HCT116 (cell line): ENCODE measurements at regions not wholly inside any gene's neighbourhood (a gene's known extent, or its start where the extent isn't known, plus 50 kb on each side); places are given as distances from the start of the nearest gene placed in this dataset.

Experiments used
- EZH2phosphoT487 ChIP-seq: fragments of 200-600 bp; IDR thresholded peaks from 2 replicates; pipeline ENCODE4 v1.6.1; 2018; ENCODE audit warnings: antibody characterized with exemption, borderline replicate concordance
- POLR2A ChIP-seq: IDR thresholded peaks from 2 replicates; pipeline ENCODE4 v1.7.0; 2011; ENCODE audit warnings: borderline replicate concordance; ENCODE audit not compliant: insufficient read depth, insufficient read length; ENCODE audit errors: extremely low read depth
- ZNF274 ChIP-seq: fragments of 200-500 bp; sonication (Bioruptor generic); IDR thresholded peaks from 2 replicates; pipeline ENCODE4 v1.6.1; 2014; ENCODE audit warnings: mild to moderate bottlenecking, low read depth, low read length, inconsistent platforms
- TF ChIP-seq, protein P1 (sequence below), 3 experiments: fragments of 200-600 bp in 1 of 3; sonication (generic) in 1 of 3; IDR thresholded peaks in 2 of 3; conservative IDR thresholded peaks in 1 of 3; 2 replicates each; pipeline ENCODE4 v1.5.1; 2012 to 2017; ENCODE audit warnings: low read depth in 2 of 3, low read length in 2 of 3, antibody characterized with exemption in 1 of 3, borderline replicate concordance in 1 of 3, control low read depth in 1 of 3, mild to moderate bottlenecking in 1 of 3, mixed read lengths in 1 of 3, mixed run types in 1 of 3, moderate library complexity in 1 of 3; ENCODE audit not compliant: insufficient read depth in 1 of 3
- TF ChIP-seq, protein P2 (sequence below): IDR thresholded peaks from 2 replicates; pipeline ENCODE4 v1.6.1; 2011; ENCODE audit warnings: mild to moderate bottlenecking, low read length, moderate library complexity; ENCODE audit not compliant: insufficient replicate concordance; ENCODE audit errors: extremely low read depth
- TF ChIP-seq, protein P3 (sequence below): IDR thresholded peaks from 2 replicates; pipeline ENCODE4 v1.6.1; 2012

DNA sequence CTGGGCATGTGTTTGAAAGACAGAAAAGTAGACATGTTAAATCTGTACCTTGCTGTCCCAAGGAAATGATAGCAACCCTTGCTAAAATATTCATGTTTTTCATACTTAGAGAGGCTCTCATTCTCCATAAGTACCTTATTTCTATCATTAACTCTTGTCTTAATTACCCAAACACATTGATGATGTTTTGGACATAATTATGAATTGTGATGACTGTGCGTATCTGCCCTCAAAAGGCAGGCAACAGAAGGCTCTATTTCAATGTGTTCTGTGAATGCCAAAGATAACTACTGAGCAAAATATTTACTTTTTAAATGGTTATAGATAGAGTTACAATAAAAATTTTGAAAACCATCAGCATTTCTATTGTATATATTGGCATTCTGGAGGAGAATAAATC, 1263.8 kb downstream of the ZPLD1 start:
- TF ChIP-seq, protein P1, sequence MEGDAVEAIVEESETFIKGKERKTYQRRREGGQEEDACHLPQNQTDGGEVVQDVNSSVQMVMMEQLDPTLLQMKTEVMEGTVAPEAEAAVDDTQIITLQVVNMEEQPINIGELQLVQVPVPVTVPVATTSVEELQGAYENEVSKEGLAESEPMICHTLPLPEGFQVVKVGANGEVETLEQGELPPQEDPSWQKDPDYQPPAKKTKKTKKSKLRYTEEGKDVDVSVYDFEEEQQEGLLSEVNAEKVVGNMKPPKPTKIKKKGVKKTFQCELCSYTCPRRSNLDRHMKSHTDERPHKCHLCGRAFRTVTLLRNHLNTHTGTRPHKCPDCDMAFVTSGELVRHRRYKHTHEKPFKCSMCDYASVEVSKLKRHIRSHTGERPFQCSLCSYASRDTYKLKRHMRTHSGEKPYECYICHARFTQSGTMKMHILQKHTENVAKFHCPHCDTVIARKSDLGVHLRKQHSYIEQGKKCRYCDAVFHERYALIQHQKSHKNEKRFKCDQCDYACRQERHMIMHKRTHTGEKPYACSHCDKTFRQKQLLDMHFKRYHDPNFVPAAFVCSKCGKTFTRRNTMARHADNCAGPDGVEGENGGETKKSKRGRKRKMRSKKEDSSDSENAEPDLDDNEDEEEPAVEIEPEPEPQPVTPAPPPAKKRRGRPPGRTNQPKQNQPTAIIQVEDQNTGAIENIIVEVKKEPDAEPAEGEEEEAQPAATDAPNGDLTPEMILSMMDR (IDR thresholded peaks at IDR 0.05 in 2 of 3, conservative IDR thresholded peaks at IDR 0.05 in 1 of 3; ENCODE audit: borderline replicate concordance in 1 of 3, insufficient read depth in 1 of 3, low read depth in 2 of 3, low read length in 2 of 3): no peak
- TF ChIP-seq, protein P2, sequence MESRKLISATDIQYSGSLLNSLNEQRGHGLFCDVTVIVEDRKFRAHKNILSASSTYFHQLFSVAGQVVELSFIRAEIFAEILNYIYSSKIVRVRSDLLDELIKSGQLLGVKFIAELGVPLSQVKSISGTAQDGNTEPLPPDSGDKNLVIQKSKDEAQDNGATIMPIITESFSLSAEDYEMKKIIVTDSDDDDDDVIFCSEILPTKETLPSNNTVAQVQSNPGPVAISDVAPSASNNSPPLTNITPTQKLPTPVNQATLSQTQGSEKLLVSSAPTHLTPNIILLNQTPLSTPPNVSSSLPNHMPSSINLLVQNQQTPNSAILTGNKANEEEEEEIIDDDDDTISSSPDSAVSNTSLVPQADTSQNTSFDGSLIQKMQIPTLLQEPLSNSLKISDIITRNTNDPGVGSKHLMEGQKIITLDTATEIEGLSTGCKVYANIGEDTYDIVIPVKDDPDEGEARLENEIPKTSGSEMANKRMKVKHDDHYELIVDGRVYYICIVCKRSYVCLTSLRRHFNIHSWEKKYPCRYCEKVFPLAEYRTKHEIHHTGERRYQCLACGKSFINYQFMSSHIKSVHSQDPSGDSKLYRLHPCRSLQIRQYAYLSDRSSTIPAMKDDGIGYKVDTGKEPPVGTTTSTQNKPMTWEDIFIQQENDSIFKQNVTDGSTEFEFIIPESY: no peak
- TF ChIP-seq EZH2phosphoT487: no peak
- TF ChIP-seq ZNF274: no peak
- TF ChIP-seq, protein P3, sequence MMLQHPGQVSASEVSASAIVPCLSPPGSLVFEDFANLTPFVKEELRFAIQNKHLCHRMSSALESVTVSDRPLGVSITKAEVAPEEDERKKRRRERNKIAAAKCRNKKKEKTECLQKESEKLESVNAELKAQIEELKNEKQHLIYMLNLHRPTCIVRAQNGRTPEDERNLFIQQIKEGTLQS: no peak
- no peak for TF ChIP-seq POLR2A
